SW480 (cell line): ENCODE measurements at regions not wholly inside any gene's neighbourhood (a gene's known extent, or its start where the extent isn't known, plus 50 kb on each side); places are given as distances from the start of the nearest gene placed in this dataset.

Experiments
- DNase-seq: peaks from one replicate; pipeline ENCODE4 v3.0.0-alpha.2; 2016; ENCODE audit warnings: low spot score

DNA sequence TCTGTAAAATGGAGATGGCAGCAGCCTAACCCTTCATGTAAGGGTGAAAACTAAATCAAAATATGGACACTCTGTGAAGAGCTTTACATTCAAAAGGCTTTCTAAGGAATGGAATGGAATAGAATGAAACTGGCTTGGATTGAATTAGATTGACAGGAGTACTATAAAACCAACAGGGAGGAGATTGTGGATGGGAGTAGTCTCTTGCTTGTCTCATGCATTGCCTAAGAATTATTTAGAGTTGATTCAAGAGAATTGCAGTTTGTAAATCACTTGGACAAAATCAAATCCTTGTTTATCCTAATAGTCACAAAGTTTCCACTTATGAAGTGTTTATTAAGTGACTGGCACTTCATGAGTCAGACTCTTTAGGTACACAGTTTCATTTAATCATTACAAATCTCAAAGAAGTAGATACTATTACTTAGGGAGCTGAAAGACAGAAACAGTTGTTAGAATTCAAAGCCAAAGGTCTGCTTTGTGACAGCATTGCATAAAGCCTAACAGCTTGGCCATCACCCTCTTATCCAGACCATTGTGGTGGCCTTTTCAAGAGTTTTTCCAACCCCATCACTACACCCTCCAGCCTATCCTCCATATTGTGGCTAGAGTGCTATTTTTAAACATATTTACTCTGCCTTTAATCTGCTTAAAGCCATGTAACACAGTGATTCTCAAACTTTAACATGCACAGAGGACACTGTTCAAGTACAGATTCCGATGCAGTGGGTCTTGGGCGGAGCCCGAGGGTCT, 91.9 kb upstream of the GHITM start:
- no peak for DNase-seq

DNA sequence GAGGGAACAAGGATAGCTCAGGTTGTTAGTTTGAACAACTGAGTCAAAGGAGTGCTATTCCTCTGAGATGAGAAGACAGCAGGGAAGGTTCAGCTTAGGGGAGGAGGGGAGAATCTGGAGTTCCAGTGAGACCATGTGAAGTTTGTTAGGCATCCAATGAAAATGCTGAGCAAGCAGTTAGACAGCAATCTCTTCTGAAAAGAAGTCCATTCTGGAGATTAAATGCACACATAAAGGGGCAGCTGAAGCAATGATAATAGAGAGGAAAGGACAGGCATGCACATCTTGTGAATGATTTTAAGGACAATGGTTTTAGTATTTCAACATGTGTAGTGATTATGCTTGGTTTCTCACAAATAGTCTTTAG, 89.7 kb upstream of the GHITM start:
- no peak for DNase-seq

DNA sequence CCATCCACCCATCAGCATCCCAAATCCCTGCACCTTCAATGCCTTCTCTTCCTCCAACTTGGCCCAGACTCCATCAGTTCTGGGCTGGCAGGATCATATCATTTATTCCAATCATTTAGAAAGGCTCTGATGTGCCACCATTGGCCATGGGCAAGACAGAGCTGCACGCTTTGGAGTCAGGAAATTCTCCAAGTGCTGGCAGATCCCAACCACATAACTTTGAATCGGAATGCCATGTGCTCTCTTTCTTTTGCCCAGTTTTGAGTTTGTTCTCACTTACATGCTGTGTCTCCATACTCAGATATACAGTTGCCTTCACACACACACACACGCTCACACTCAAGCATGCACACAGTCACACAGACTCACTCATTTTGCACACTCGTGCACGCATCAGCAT, 85.7 kb upstream of the GHITM start:
- no peak for DNase-seq

DNA sequence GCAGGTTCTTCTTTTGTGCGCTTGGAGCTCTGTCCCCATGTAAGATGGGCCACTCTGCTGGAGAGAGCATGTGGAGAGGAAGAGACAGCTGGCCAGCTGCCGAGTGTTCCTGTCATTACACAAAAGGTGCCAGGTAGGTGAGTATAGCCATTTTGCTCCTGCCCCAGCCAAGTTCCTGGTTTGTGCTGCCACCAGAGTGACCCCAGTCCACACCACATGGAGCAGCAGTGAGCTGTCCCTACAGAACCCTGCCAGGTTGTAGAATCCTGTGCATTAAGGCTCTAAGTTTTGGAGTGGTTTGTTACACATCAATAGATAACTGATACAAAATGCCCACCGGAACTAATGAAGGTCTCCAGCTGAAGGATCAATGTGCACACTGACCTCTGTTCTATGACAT, 84.6 kb upstream of the GHITM start:
- no peak for DNase-seq

DNA sequence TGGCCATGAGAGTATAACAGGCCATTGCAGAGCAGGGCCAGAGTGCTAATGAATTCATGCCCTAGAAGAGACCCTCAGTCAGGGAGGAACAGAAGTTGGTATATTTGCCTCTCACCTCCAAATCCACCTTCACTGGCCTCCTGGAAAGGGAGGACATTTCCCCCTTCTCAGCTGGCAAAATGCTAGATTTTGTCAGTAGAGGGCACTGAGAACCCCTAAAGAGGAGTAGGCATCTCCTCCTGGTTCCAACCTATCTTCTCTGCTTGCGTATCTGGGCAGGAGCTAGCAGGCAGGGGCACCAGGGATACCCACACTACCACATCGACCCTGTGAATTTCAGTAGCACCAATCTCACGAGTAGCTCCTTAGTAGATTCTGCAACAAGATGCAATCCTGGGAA, 79.8 kb upstream of the GHITM start:
- DNase-seq = no peak

DNA sequence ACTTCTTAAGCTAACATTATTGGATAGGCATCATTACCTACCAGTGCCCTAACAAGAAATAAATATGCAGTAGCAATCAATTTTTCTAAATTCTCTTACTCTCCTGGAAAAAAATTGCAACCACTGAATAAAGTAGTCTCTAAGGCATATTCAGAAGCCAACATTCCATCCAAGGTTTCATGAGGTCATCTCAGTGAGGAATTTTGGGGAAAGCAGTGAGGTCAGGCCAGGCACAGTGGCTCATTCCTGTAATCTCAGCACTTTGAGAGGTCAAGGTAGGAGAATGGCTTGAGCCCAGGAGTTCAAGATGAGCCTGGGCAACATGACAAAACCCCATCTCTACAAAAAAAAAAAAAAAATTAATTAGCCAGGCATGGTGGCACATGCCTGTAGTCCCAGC, 75.9 kb upstream of the GHITM start:
- no peak for DNase-seq

DNA sequence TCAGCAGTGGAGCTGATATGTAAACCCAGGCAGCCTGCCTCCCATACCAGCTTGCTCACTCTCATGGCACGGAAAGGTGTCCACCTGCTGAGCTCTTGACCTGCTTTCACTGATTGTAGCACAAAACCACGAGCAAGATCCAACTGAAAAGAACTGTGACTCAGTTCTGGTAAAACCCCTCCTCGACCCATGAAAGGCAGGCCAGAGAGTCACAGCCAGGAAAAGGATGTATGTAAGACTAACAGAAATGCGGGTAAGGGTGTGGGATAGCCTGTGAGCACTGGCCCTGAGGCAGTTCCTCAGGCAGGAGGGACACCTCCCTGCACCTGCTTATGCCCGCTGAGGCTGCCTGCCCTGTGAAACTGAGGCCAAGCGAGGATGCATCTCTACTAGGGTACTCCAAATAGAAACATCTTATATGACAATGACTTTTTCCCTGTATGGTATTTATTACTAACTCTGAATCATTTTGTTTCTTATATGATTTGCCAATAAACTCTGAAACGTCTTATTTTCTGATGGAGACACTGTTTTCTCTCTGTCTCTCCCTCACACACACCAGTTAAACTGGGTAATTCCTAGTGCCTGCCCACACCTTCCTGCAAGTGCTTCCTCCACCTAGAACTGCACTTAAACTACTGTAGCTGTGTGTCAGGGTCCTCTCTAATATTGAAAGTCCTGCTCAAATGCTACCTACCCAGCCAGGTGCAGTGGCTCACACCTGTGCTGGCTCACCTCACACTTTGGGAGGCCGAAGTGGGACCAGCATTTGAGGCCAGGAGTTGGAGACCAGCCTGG, 73.3 kb upstream of the GHITM start:
- no peak for DNase-seq

DNA sequence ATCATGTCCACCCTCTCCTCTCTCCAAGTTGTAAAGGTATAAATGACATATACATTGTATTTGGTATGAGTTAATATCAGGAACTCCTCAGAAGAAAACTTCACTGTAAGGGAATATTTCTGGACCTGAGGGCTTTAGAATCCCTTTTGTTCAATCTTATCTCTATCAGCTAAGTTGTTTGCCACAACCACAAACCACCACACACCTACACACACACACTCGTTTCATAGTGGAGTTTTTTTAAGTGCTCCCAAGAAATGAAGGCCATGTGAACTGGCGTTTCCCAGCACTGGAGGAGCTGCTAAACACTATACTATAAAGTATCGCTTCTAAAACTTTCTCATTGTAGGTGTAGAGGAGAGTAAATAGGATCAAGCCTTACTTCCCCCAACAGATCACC, 64.8 kb upstream of the GHITM start:
- no peak for DNase-seq

DNA sequence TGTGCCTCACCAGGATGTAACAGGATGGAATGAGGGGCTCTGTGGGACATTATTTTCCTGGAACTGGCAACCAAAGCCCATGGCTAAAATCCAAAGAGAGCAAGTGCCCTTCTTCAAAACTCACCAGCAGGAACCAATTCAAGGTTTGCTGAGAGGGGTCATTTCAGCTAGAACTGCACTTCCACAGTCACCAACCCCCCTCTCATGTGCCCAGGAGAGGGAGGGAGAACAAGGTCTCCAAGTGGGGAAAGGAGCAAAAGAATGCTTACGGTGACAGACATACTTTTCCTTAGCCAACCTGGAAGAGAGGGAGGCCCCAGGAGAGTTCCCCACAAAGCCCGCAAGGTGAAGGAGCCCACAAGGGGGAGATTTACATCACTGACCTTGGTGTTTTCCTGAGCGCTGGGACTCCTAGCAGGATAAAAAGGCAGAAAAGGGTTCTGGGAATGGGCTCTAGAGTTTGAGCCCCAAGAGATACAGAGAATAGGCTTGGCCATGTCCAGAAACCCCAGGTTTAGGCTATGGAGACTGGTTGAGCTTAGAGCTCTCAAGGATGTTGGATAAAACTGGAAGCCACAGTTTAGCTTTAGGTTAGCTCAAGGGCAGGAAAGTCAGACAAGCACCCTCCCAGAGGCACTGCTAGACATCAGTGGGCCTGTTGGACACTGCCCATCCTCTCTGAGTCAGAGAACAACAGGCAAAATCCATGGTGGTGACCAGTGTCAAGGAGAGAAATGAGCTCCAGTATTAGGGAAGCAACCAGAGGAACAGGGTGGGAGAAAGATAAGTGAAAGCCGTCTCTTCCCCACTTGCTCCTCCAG, 63.9 kb upstream of the GHITM start:
- DNase-seq = no peak

DNA sequence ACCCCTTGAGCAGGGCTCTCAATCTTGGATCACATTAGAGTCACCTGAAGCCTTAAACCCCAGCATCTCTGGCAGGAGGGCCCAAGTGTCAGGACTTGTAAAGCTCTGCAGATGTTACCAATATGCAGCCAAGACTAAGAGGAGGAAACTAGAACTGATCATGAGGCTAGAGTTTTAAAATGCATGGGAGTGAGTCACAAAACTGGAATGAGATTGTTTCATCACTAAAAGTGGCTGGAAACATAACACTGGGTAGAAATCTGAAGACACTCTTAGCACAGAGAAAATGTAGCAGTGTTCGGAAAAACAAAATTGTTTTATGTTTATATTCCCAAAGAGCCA, 63.3 kb upstream of the GHITM start:
- no peak for DNase-seq

DNA sequence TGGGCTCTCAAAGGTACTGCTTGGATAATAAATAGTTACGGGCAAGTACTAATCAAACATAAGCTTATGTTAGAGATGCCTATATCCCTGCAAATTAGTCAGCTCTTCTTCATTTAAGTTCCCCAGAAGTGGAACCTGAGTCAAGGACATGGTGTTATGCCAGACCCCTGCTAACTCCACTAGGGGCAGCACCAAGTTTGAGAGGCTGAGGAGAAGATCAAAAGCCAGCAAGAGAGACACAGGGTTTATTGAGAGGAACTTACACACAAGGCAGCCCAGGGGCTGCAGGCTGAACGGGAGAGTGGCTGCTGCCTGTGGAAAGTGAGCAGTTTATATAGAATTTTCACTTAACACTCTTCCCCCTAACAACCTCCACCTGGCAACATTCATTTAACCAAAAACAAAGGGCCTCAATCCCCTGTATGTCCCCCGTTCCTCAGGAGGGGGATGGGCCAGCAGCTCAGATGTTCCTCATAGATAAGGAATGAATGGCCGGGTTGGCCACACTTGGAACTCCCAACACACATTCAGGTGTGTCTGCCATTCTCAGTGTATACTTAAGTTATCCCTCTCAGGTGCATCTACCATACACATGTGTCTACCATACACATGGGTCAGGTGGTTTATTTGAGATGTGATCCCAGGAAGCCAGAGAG, 62.6 kb upstream of the GHITM start:
- peak; percentile 21 for DNase-seq

DNA sequence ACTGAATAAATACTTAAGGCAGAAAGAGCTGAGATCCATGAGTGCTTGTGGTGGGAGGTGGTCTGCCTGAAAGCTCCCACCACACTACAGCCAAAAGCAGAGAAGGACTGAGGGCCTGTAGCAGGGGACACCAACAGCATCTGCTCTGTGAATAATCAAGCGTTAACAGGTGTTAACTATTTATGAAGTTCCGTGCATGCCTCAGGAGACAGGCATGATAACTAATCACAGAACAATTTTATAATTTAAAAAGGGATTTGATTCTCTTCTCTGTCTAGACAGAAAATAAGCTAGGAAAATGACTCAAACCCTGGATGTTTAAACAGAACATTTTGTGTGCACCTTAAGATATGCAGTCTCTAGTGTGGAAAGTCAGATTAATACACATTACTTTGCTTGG, 61.5 kb upstream of the GHITM start:
- DNase-seq = no peak

DNA sequence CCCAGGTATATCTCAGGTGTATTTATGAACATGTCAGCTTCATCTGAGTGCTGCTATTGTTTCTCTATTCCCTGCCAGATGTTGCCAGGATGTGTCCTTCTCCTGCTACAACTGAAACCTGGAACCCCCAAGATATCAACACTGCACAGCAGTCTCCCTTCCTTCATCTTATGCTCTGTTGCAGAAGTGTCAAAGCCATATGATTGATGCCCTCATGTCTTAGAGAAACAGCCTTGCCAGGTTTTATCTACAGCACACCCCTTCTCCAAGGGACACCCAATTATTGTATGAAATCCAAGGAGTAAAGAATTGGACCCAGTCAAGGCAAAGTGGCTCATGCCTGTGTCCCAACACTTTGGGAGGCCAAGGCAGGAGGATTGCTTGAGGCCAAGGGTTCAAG, 60.5 kb upstream of the GHITM start:
- no peak for DNase-seq

DNA sequence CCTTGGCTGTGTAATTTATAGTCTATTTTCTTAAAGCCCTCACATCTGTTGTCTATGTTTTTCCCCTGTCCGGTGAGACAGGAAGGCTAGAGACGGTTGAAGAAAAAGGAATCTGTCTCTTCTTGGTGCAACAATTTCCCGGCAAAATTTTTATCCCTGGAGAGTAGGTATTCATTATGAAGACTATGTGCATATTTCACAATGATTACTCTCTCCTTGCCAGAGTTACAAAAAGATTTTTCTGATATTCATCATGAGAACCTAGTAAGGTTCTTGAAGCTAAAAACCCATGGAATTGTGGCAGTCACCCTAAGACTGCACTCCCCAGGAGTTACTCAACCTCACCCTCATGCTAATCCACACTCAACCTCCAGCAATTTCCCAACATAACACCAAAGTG, 55.0 kb upstream of the GHITM start:
- no peak for DNase-seq

DNA sequence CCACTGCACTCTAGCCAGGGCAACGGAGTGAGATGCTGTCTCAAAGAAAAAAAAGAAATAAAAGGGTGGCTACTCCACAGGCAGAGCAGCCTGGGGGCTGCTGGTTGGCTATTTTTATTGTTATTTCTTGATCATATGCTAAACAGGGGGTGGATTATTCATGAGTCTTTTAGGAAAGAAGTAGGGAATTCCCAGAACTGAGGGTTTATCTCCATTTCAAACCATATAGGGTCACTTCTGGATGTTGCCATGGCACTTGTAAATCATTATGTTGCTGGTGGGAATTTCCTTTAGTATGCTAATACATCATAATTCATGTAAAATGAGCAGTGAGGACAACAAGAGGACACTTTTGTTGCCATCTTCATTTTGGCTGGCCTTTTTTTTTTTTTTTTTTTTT, 52.1 kb upstream of the GHITM start:
- DNase-seq = no peak

DNA sequence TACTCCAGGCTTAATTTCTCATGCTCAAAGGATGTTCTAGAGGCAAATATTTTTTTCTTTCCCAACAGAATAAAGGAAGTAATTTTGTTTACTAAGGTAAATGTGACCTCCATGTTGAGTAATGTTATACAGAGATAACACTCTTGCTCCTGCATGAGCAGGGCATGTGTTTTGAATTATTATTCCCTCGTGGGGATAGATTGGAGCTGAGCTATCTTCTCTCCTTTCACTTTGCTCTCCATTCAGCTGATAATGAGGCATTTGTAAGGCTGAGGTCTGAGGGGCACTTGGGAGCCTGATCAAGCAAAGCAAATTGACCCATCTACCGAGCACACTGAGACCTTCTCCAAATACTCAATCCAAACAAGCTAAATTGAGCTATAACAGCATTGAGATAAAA, 50.7 kb upstream of the GHITM start:
- DNase-seq = no peak

DNA sequence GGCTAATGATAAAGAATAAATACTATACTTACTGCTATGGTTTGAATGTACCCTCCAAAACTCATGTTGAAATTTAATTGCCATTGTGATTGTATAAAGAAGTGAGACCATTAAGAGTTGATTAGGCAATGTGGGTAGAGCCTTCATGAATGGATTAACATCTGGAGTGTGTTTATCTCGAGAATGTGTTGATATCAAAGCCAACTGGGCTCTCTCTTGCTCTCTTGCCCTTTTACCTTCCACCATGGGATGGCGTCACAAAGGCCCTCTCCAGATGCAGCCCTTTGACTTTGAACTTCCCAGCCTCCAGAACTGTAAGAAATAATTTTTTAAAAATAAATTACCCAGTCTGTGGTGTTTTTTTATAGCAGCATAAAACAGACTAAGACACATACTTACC, 50.1 kb upstream of the GHITM start:
- no peak for DNase-seq
